GM20000 (cell line): ENCODE measurements at regions not wholly inside any gene's neighbourhood (a gene's known extent, or its start where the extent isn't known, plus 50 kb on each side); places are given as distances from the start of the nearest gene placed in this dataset.
A peak's percentile ranks its signal among the peaks of the same experiment; 100 is the strongest.
"Not testable (repeated sequence)": the region's sequence is repeated elsewhere in the genome, so short reads cannot be mapped to it uniquely, and the experiment has no call there.

Experiments
- DNase-seq: peaks from one replicate; pipeline ENCODE4 v3.0.0; 2012; ENCODE audit warnings: low spot score
- CTCF ChIP-seq: IDR thresholded peaks from 2 replicates; pipeline ENCODE4 v1.5.1; 2012; ENCODE audit warnings: mild to moderate bottlenecking, control low read depth; ENCODE audit errors: extremely low read depth, missing control alignments

- TF ChIP-seq CTCF: no peak
- DNase-seq: no peak
Observed at GRCh38 chr10:114872519-114873087, 51.0 kb downstream of the FHIP2A start.

GRCh38 chr10:114874827-114875411 is 53.3 kb downstream of the FHIP2A start:
- DNase-seq: peak; percentile 34
- no peak for TF ChIP-seq CTCF

- DNase-seq: not testable (repeated sequence)
Observed at GRCh38 chr10:114875590-114876081, 54.1 kb downstream of the FHIP2A start.

- no peak for TF ChIP-seq CTCF
- no peak for DNase-seq
Observed at GRCh38 chr10:114876169-114876568, 54.6 kb downstream of the FHIP2A start.

GRCh38 chr10:114876602-114877300 is 55.2 kb downstream of the FHIP2A start:
- TF ChIP-seq CTCF: peak; percentile 68
- peak; percentile 73 for DNase-seq

- no peak for DNase-seq
- TF ChIP-seq CTCF: no peak
Observed at GRCh38 chr10:114877301-114877644, 55.7 kb downstream of the FHIP2A start.

- DNase-seq: no peak
- TF ChIP-seq CTCF: no peak
Observed at GRCh38 chr10:114879093-114879492, 57.5 kb downstream of the FHIP2A start.
